ENCODE measurements at regions not wholly inside any gene's neighbourhood (a gene's known extent, or its start where the extent isn't known, plus 50 kb on each side); places are given as distances from the start of the nearest gene placed in this dataset.

DNA sequence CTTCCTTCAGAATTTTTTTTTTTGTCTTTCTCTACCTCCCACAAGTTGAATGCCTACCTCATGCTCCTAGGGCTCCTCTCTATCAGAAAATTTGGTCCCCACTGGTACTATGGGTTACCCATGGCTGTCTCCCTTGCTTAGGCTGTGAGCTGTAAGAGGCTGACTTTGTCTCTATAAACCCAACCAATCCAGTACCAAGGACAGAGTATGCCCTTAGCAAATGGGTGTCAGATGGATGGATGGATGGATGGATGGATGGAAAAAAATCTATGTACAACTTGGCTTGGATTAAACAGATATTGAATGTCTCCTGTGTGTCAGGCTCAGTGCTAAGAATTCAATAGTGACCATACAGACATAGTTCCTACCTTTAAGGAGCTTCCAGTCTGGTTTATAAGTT lies 398.2 kb upstream of the TRPC7 start:
- no peak for TF ChIP-seq USF2 (IDR thresholded peaks at IDR 0.05; ENCODE audit: borderline replicate concordance, low read depth, low read length)
- no peak for TF ChIP-seq POLR2A (IDR thresholded peaks at IDR 0.05; ENCODE audit: low read depth, low read length)
- TF ChIP-seq REST (IDR thresholded peaks at IDR 0.05; ENCODE audit: low read depth, low read length), result no peak
- TF ChIP-seq MYC (IDR thresholded peaks at IDR 0.05; ENCODE audit: insufficient read depth, insufficient read length, insufficient replicate concordance, low read length, severe bottlenecking), result no peak
- no peak for TF ChIP-seq EP300 (IDR thresholded peaks at IDR 0.05; ENCODE audit: borderline replicate concordance in 1 of 2, control insufficient read depth in 1 of 2, low read depth in 2 of 2, low read length in 2 of 2)
- no peak for TF ChIP-seq TCF3 (IDR thresholded peaks at IDR 0.05; ENCODE audit: borderline replicate concordance, insufficient read depth, low read depth, low read length)

All from GM12878 (cell line).